Fibroblast of skin of right quadriceps (primary cell): ENCODE measurements at regions not wholly inside any gene's neighbourhood (a gene's known extent, or its start where the extent isn't known, plus 50 kb on each side); places are given as distances from the start of the nearest gene placed in this dataset.
A peak's percentile ranks its signal among the peaks of the same experiment; 100 is the strongest.
"Not testable (repeated sequence)": the region's sequence is repeated elsewhere in the genome, so short reads cannot be mapped to it uniquely, and the experiment has no call there.

Experiments
- DNase-seq: peaks from one replicate; pipeline ENCODE4 v3.0.0-alpha.2; 2013

GRCh38 chr20:40019510-40019909, 669.5 kb downstream of the MAFB start:
- no peak for DNase-seq

GRCh38 chr20:40017765-40018164, 671.3 kb downstream of the MAFB start:
- no peak for DNase-seq

DNA sequence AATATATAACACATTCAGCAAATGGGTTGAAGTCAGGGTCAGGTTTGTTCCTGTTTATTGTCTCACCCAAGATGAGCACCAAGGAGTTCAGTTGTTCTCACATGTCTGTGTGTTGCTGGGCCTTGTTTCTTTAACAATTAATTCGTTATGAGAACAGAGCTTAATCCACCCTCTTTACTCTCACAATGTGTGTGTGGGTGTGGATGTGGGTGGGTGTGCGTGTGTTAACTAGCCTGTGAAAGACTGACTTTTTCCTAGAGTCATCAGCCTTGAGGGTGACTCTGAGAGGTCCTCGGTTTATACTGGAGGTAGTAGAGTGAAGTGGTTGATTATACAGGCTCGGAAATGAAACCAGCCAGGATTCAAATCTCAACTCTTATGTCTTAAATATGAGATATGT, 672.1 kb downstream of the MAFB start:
- no peak for DNase-seq

DNA sequence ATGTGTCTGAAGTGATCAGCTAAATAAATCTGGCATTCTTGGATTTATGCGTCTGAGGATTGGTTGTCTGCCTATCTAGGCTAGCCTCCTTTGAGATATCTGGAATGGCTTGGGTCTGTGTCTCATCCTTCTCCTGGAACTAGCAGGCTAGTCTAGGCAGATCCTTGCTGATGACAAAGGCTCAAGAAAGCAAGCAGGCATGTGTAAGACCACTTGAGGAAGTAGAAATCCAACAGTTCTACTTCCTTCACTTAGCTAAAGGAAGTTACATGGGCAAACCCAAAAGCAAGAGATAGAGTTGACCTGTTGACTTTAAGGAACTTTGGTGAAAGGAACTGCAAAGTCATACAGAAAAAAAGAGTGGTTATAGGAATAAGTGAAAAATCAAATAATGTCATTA, 672.6 kb downstream of the MAFB start:
- no peak for DNase-seq

DNA sequence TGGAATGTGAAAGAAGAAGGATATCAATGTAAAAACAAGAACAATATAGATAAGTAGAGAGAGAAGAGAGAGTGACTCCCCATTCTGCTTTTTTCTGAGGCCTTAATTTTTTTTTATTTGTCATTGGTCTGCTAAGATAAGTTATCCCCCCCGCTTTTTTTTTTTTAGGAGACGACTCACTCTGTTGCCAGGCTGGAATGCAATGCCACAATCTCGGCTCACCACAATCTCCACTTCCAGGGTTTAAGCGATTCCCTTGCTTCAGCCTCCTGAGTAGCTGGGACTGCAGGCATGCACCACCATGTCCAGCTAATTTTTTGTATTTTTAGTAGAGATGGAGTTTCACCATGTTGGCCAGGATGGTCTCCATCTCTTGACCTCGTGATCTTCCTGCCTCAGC, 677.0 kb downstream of the MAFB start:
- not testable (repeated sequence) for DNase-seq

GRCh38 chr20:40010483-40010882, 678.6 kb downstream of the MAFB start:
- peak; percentile 6 for DNase-seq

DNA sequence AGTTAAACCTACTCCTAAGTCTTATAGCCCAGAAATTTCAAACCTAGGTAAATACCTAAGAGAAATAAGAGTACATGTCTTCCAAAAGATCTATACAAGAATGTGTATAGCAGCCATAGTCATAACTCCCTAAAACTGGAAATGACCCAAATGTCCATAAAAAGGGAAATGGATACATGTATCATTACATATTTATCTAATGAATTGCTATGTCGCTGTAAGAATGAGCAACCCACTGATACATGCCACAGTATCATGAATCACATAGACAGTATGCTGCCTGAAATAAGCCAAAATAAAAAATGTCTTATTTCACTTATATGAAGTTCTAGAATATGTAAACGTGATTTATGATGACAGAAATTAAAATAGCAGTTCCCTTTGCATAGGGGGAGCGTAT, 679.5 kb downstream of the MAFB start:
- DNase-seq: peak; percentile 85

DNA sequence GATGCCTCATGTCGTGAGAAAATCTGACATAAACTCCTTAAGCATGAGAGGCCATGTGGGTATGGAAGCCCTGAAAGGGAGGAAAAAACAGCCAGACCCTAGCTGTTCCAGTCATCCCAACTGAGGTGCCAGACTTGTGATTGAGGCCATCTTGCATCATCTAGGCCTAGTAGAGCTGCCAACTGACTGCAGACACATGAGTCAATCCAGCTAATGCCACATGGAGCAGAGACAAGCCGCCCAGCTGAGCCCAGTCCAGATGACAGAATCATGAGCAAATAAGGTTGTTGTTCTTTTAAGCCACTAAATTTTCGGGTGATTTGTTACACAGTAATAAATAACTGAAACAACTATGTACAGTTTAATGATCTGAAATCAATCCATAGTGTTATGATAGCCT, 680.9 kb downstream of the MAFB start:
- peak; percentile 19 for DNase-seq

GRCh38 chr20:40006168-40006860, 682.7 kb downstream of the MAFB start:
- no peak for DNase-seq

GRCh38 chr20:40004092-40004491, 684.9 kb downstream of the MAFB start:
- not testable (repeated sequence) for DNase-seq

- DNase-seq: no peak
These were observed 695.3 kb downstream of the MAFB start for GRCh38 chr20:39993742-39994141.

GRCh38 chr20:39990692-39991091, 698.3 kb downstream of the MAFB start:
- no peak for DNase-seq

- DNase-seq: no peak
These were observed 700.0 kb downstream of the MAFB start for GRCh38 chr20:39988991-39989390.

GRCh38 chr20:39986173-39986904, 702.7 kb downstream of the MAFB start:
- peak; percentile 64 for DNase-seq

- DNase-seq: no peak
These were observed 703.7 kb downstream of the MAFB start for GRCh38 chr20:39985271-39985827.

DNA sequence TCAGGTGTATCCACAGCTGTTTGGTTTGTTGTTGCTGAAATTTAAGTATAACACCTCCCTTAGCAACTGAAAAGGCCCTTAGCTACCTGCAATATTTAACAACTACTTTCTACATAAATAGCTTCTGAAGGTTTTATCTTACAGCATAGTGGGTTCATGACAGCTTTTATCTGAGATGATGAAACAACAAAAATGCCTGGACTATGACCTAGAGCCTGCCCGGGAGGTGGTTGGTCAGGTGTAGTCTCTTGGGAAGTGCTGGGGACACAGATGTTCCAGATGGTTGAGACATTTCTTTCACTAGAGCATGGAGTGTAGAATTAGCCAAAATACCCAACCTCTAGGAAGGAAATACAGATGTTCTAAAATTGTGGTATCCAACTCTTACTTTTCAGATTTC, 705.4 kb downstream of the MAFB start:
- no peak for DNase-seq

DNA sequence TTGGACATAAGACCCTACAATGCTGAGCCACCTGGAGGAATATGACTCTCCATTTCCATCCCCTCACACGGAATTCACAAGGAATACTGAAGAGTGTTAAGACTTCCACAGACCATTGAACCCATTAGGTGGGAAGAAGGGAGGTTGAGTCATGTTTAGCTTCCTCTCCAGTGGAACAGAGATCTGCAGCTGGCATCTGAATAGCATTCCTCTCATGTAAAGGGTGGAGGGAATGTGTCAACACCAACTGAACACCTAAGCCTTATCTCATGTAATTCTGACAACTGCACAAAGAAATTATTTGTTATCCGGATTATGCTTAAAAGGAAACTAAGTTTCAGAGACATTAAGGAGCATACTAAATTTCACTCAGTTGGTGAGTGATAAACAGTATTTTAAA, 705.9 kb downstream of the MAFB start:
- DNase-seq: no peak

GRCh38 chr20:39974966-39975501, 714.0 kb downstream of the MAFB start:
- no peak for DNase-seq

- no peak for DNase-seq
These were observed 720.5 kb downstream of the MAFB start for GRCh38 chr20:39968495-39968894.

DNA sequence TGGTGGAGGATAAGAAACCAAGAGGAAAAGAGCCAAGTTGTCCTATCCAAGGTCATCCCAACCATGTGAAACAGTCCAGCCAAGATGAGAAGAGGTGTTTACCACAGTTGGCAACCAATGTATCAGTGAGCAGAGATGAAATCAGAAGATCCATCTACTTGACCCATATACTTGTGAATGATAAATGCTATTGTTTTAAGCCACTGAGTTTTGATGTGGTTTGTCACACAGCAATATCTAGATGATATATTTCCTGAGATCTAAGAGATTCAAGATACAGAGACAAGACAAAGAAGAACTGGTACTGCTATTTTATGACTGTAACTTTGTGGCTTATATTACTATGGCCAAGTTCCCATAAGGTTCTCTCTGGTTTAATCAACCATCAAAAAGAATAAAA, 721.2 kb downstream of the MAFB start:
- DNase-seq: no peak

- DNase-seq: peak; percentile 28
These were observed 727.3 kb downstream of the MAFB start for GRCh38 chr20:39961637-39962244.

GRCh38 chr20:39960522-39961428, 728.3 kb downstream of the MAFB start:
- DNase-seq: no peak
